ENCODE measurements at regions not wholly inside any gene's neighbourhood (a gene's known extent, or its start where the extent isn't known, plus 50 kb on each side); places are given as distances from the start of the nearest gene placed in this dataset.
"Not testable (repeated sequence)": the region's sequence is repeated elsewhere in the genome, so short reads cannot be mapped to it uniquely, and the experiment has no call there.

DNA sequence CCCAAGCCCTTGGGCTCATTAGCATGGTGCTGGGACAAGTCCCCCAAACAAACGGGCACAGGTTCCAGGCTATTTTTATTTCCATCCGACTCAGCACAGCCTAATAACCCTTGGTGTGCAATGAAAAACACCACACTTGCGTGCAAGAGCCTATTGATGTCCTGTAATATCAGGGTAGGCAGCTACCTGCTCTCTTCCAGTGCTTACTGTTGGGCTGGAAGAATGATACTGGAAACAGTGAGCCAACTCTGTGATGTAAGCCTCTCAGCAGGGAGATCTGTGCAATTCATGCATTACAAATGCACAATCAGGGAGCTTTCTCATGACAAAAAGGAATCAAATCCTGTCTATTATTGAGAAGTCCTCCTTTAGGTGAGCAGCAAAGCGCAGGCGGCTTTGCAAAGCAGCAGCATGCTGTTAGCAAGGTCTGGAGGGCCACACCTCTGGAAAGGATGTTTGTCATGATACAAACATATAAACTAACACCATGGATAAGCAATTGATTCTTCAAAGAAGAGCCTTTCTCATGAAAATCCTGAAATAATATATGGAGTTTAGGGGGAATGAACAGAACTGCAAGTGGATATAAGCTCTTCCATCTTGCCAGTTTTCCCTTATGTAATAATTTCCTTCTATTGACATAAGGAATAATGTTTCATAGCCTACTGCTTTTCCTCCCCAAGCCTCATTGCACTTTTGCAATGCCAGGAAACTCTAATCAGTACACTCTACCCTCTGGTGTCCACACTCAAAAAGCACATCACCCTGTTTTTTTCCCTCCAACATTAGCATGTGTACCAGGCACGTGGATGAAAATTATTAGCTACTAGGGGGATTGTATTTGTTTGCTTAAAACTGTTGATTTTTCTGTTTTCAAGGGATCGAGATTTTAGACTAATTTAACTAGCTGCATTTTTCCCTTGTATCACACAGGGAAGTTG, 151.1 kb downstream of the ATP6V0E2 start:
- TF ChIP-seq, protein P1, sequence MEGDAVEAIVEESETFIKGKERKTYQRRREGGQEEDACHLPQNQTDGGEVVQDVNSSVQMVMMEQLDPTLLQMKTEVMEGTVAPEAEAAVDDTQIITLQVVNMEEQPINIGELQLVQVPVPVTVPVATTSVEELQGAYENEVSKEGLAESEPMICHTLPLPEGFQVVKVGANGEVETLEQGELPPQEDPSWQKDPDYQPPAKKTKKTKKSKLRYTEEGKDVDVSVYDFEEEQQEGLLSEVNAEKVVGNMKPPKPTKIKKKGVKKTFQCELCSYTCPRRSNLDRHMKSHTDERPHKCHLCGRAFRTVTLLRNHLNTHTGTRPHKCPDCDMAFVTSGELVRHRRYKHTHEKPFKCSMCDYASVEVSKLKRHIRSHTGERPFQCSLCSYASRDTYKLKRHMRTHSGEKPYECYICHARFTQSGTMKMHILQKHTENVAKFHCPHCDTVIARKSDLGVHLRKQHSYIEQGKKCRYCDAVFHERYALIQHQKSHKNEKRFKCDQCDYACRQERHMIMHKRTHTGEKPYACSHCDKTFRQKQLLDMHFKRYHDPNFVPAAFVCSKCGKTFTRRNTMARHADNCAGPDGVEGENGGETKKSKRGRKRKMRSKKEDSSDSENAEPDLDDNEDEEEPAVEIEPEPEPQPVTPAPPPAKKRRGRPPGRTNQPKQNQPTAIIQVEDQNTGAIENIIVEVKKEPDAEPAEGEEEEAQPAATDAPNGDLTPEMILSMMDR (IDR thresholded peaks at IDR 0.05): not testable (repeated sequence)
- not testable (repeated sequence) for TF ChIP-seq EP300 (IDR thresholded peaks at IDR 0.05); POLR2A (IDR thresholded peaks at IDR 0.05; ENCODE audit: low read depth); POLR2AphosphoS5 (IDR thresholded peaks at IDR 0.05)

Data from esophagus muscularis mucosa (tissue), 4 donors.